SU-DHL-6 (cell line): ENCODE measurements at regions not wholly inside any gene's neighbourhood (a gene's known extent, or its start where the extent isn't known, plus 50 kb on each side); places are given as distances from the start of the nearest gene placed in this dataset.

Source experiments
- EZH2phosphoT487 ChIP-seq: fragments of 200-600 bp; sonication (generic), shearing (Covaris generic); conservative IDR thresholded peaks from 2 replicates; pipeline ENCODE4 v1.6.1; 2018; ENCODE audit warnings: mild to moderate bottlenecking, antibody characterized with exemption, low read length, moderate library complexity, mixed read lengths
- TF ChIP-seq, protein P1 (sequence below): fragments of 200-600 bp; sonication (generic); IDR thresholded peaks from one replicate; pipeline ENCODE4 v1.5.1; 2017; ENCODE audit warnings: antibody characterized with exemption, mild to moderate bottlenecking, low read length, moderate library complexity; ENCODE audit not compliant: insufficient read depth, poor library complexity, severe bottlenecking

DNA sequence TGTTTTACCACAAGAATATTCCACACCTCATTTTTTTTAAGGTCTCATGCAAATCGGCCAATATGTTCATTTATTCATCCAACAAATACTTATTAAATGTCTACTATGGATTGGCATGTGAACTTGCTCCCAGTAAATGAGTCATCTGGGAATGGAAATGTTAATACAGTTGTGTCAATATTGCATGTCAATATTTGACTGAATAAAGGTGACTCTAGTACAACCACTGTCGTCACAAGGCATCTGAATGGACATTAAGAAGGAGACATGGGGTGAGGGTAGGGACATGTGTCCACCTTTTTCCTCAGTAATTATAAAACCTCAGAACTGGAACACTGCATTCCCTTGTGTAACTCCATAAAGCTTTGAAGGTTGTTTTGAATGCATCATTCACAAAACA lies 365.4 kb downstream of the ADCYAP1 start:
- TF ChIP-seq, protein P1, sequence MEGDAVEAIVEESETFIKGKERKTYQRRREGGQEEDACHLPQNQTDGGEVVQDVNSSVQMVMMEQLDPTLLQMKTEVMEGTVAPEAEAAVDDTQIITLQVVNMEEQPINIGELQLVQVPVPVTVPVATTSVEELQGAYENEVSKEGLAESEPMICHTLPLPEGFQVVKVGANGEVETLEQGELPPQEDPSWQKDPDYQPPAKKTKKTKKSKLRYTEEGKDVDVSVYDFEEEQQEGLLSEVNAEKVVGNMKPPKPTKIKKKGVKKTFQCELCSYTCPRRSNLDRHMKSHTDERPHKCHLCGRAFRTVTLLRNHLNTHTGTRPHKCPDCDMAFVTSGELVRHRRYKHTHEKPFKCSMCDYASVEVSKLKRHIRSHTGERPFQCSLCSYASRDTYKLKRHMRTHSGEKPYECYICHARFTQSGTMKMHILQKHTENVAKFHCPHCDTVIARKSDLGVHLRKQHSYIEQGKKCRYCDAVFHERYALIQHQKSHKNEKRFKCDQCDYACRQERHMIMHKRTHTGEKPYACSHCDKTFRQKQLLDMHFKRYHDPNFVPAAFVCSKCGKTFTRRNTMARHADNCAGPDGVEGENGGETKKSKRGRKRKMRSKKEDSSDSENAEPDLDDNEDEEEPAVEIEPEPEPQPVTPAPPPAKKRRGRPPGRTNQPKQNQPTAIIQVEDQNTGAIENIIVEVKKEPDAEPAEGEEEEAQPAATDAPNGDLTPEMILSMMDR, result no peak
- no peak for TF ChIP-seq EZH2phosphoT487
